ENCODE measurements at regions not wholly inside any gene's neighbourhood (a gene's known extent, or its start where the extent isn't known, plus 50 kb on each side); places are given as distances from the start of the nearest gene placed in this dataset.

DNA sequence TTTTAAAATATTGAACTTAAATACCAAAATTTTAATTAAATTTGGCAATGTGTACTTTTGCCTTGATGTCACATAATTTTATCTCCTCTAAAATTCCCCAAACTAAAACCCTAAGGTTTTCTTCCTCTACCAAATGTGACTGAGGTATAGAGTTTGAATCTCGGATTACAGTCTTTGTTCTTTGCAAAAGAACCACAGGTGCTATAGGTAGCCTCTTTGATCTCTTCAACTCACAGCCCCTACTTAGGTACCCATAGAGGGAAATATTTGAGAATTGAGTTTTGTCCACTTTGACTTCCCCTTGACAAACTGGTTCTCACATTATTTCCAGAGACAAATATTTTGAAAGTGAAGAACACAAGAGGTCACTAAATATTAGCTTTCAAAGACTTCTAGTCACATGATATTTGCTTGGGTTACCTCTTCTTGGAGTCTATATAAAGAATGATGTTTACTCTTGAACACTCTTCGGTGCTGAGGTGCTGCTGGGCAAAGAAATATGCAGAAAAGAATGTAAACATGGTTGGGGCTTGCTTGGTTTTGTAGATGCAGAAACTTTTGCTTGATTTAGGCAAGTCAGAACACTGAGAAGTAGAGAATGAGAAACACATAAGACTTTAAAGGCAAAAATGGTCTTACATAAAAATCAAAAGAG, 120.8 kb upstream of the MCTP2 start:
- no TSS peak for BruUV-seq (replicated peaks)
- WGBS (ENCODE audit: insufficient coverage, low coverage, missing lambda C conversion rate): 0% methylated on average over 2 of the region's 2 CpGs
- Histone ChIP-seq H3K4me3 (no peak overlapping the region), H3K27ac (ENCODE audit: extremely low read depth, low read depth, low read length) (no peak overlapping the region), H3K9ac (ENCODE audit: insufficient read depth in 1 of 2, low read depth in 2 of 2, low read length in 2 of 2) (no peak overlapping the region), H2AFZ (ENCODE audit: low read depth, low read length) (no peak overlapping the region), H3K36me3 (ENCODE audit: control insufficient read depth, insufficient read depth, low read length) (no peaks in the 10 kb centered on the region), H4K20me1 (replicated peaks; ENCODE audit: control insufficient read depth, insufficient read depth, low read length) (no peaks in the 10 kb centered on the region), H3K27me3 (ENCODE audit: control insufficient read depth in 2 of 2, insufficient read depth in 2 of 2, low read length in 2 of 2) (no peaks in the 10 kb centered on the region), H3K79me2 (ENCODE audit: control insufficient read depth, insufficient read depth, low read length) (no peaks in the 10 kb centered on the region), H3K9me1 (ENCODE audit: control insufficient read depth, insufficient read depth, low read length) (no peaks in the 10 kb centered on the region), H3K9me3 (replicated peaks; ENCODE audit: control insufficient read depth, insufficient read depth, low read depth, low read length) (0 out of 2 replicates have a peak, but pooled peaks cover 1% of the 10 kb centered on the region), H3K4me2 (ENCODE audit: insufficient read depth, low read length) (no peak overlapping the region), H3K4me1 (replicated peaks in 1 of 2; ENCODE audit: control insufficient read depth in 2 of 2, insufficient read depth in 2 of 2, low read length in 2 of 2) (no peaks in the 10 kb centered on the region)
- in situ Hi-C loops (cut with MboI) (no loop called here), intact Hi-C loops (cut with micrococcal nuclease) (no loop called here)
- ChIA-PET CTCF (ENCODE audit: low intra/inter-chr PET ratio) (no interaction called here), POLR2A (no interaction called here)
- ATAC-seq (no peak), DNase-seq (ENCODE audit: extremely low read depth in 1 of 4, low spot score in 3 of 4) (no peak), FAIRE-seq (no peak)
- TF ChIP-seq, protein P1, sequence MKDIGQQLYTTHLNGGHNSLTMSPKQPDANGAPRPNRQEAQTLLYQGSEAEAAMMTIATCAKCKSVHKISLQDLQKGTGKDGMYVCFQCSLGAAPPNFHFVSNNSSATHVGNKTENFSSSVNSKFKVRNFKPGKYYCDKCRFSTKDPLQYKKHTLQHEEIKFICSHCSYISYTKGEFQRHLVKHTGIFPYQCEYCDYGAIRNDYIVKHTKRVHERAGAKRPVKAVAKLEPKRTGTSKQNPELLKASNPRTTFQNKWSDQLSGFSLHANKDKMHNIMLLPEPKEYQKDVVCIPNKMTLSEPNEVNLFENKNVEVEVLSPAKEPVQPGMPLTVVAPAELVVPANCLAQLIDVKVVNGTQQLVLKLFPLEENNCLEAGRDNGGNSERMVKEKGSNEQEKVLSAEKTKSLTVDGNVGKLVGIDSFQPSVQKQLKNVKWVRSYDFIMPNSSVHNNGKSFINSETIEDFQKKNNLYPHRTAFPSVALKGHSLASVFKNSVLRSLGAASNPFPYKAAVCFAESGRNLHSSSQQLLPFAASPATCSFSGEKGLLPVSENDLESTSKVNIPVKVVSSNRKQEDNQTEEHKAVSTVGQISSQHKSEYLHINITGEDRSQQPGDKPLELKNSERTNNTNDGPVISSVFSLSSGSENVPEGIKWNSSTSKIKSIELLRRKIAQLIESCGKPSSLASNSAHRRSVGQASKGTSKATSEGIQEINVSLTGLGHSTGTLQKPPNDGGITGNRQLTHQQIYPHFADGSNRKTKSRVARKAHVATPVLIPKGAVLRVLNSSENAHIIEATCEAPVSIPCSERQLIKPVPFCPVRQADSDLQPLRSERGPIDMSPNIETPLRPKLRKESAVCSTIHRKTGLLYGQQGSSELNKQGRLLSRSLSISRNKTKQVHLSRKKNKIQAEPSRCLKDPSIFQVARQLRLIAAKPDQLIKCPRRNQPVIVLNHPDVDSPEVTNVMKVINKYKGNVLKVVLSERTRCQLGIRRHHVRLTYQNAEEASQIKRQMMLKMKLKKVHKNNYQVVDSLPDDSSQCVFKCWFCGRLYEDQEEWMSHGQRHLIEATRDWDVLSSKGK (CRISPR knock-in tag; IDR thresholded peaks at IDR 0.05): no peak
- TF ChIP-seq PTRF (tag; IDR thresholded peaks at IDR 0.05): no peak

Data from K562 (cell line).